MM.1S (cell line): ENCODE measurements at regions not wholly inside any gene's neighbourhood (a gene's known extent, or its start where the extent isn't known, plus 50 kb on each side); places are given as distances from the start of the nearest gene placed in this dataset.

Source experiments
- DNase-seq: peaks from one replicate; pipeline ENCODE4 v3.0.0-alpha.2; 2015
- H2AFZ ChIP-seq: fragments of 300-600 bp; sonication (generic); 2 replicates; pipeline ENCODE4 v1.6.0; 2016; ENCODE audit warnings: antibody characterized with exemption, low read length
- H3F3A ChIP-seq: fragments of 300-600 bp; sonication (generic); 2 replicates; pipeline ENCODE4 v1.6.1; 2016; ENCODE audit warnings: mild to moderate bottlenecking, antibody characterized with exemption, low read length, moderate library complexity, mixed read lengths; ENCODE audit not compliant: insufficient read depth
- H3K27ac ChIP-seq: fragments of 300-600 bp; sonication (generic); 2 replicates; pipeline ENCODE4 v1.5.1; 2016; ENCODE audit warnings: mild to moderate bottlenecking, low read length
- H3K27me3 ChIP-seq: fragments of 300-600 bp; sonication (generic); replicated peaks from 2 replicates; pipeline ENCODE4 v1.6.0; 2016; ENCODE audit warnings: low read length; ENCODE audit not compliant: insufficient read depth
- H3K36me3 ChIP-seq: fragments of 300-600 bp; sonication (generic); replicated peaks from 2 replicates; pipeline ENCODE4 v1.6.1; 2016; ENCODE audit warnings: mild to moderate bottlenecking, low read length, mixed read lengths; ENCODE audit not compliant: insufficient read depth
- H3K4me1 ChIP-seq: fragments of 300-600 bp; sonication (generic); 2 replicates; pipeline ENCODE4 v1.6.1; 2016; ENCODE audit warnings: low read length, mixed read lengths
- H3K4me2 ChIP-seq: fragments of 300-600 bp; sonication (generic); 2 replicates; pipeline ENCODE4 v1.6.0; 2016; ENCODE audit warnings: low read depth, low read length
- H3K4me3 ChIP-seq: fragments of 300-600 bp; sonication (generic); 2 replicates; pipeline ENCODE4 v1.5.1; 2016; ENCODE audit warnings: low read length, mixed read lengths
- H3K79me2 ChIP-seq: fragments of 300-600 bp; sonication (generic); 2 replicates; pipeline ENCODE4 v1.6.1; 2016; ENCODE audit warnings: mixed run types, low read length, mixed read lengths
- H3K9ac ChIP-seq: fragments of 300-600 bp; sonication (generic); 2 replicates; pipeline ENCODE4 v1.6.1; 2016; ENCODE audit warnings: low read length, mixed read lengths
- H3K9me2 ChIP-seq: fragments of 300-600 bp; sonication (generic); replicated peaks from 2 replicates; pipeline ENCODE4 v1.6.1; 2016; ENCODE audit warnings: mild to moderate bottlenecking, low read length, mixed read lengths; ENCODE audit not compliant: insufficient read depth
- H3K9me3 ChIP-seq: fragments of 300-600 bp; sonication (generic); replicated peaks from 2 replicates; pipeline ENCODE4 v1.6.1; 2016; ENCODE audit warnings: mild to moderate bottlenecking, low read length, mixed read lengths; ENCODE audit not compliant: insufficient read depth
- H4K20me1 ChIP-seq: fragments of 300-600 bp; sonication (generic); 2 replicates; pipeline ENCODE4 v1.6.1; 2016; ENCODE audit warnings: mild to moderate bottlenecking, low read length, moderate library complexity, mixed read lengths; ENCODE audit not compliant: insufficient read depth
- CTCF ChIP-seq: fragments of 300-600 bp; sonication (generic); IDR thresholded peaks from 2 replicates; pipeline ENCODE4 v1.5.1; 2016; ENCODE audit warnings: antibody characterized with exemption, low read length, mixed read lengths
- EZH2 ChIP-seq: fragments of 300-600 bp; sonication (generic); optimal IDR thresholded peaks from 2 replicates; pipeline ENCODE3; 2017; ENCODE audit warnings: low read depth, mild to moderate bottlenecking, antibody characterized with exemption, low read length, mixed read lengths
- EZH2phosphoT487 ChIP-seq: fragments of 300-600 bp; sonication (generic); IDR thresholded peaks from 2 replicates; pipeline ENCODE4 v1.6.1; 2018; ENCODE audit warnings: antibody characterized with exemption, low read length

GRCh38 chr22:44396021-44396726, 83.4 kb upstream of the SHISAL1 start:
- no peak overlapping the region for H3K4me3 ChIP-seq
- H3K4me1 ChIP-seq, result no peaks in the 10 kb centered on the region
- TF ChIP-seq EZH2, result no peak
- no peak for TF ChIP-seq CTCF
- no peak for TF ChIP-seq EZH2phosphoT487
- no peak overlapping the region for H3K27ac ChIP-seq
- no peaks in the 10 kb centered on the region for H3F3A ChIP-seq
- H2AFZ ChIP-seq, result no peak overlapping the region
- no peaks in the 10 kb centered on the region for H3K9me3 ChIP-seq
- no peaks in the 10 kb centered on the region for H3K79me2 ChIP-seq
- peaks cover 92% of the 10 kb centered on the region for H3K27me3 ChIP-seq
- no peak overlapping the region for H3K9ac ChIP-seq
- no peak overlapping the region for H3K4me2 ChIP-seq
- no peaks in the 10 kb centered on the region for H4K20me1 ChIP-seq
- no peaks in the 10 kb centered on the region for H3K36me3 ChIP-seq
- DNase-seq, result no peak
- no peaks in the 10 kb centered on the region for H3K9me2 ChIP-seq

GRCh38 chr22:44395118-44396005, 82.6 kb upstream of the SHISAL1 start:
- no peaks in the 10 kb centered on the region for H3K36me3 ChIP-seq
- no peak overlapping the region for H3K4me3 ChIP-seq
- H3K9me2 ChIP-seq, result no peaks in the 10 kb centered on the region
- H4K20me1 ChIP-seq, result no peaks in the 10 kb centered on the region
- TF ChIP-seq EZH2 (peak; percentile 33), CTCF (no peak)
- H3K4me2 ChIP-seq, result no peak overlapping the region
- no peak for DNase-seq
- H3K79me2 ChIP-seq, result no peaks in the 10 kb centered on the region
- H3K9ac ChIP-seq, result no peak overlapping the region
- peaks cover 92% of the 10 kb centered on the region for H3K27me3 ChIP-seq
- no peaks in the 10 kb centered on the region for H3K9me3 ChIP-seq
- no peak overlapping the region for H3K27ac ChIP-seq
- no peaks in the 10 kb centered on the region for H3K4me1 ChIP-seq
- H3F3A ChIP-seq, result no peaks in the 10 kb centered on the region
- H2AFZ ChIP-seq, result no peak overlapping the region

- DNase-seq, result no peak
- no peak overlapping the region for H3K4me2 ChIP-seq
- no peaks in the 10 kb centered on the region for H3K79me2 ChIP-seq
- H3K4me3 ChIP-seq, result no peak overlapping the region
- H3K4me1 ChIP-seq, result no peaks in the 10 kb centered on the region
- H3K9ac ChIP-seq, result no peak overlapping the region
- no peaks in the 10 kb centered on the region for H3K9me3 ChIP-seq
- no peak overlapping the region for H3K27ac ChIP-seq
- TF ChIP-seq EZH2, result no peak
- no peak for TF ChIP-seq CTCF
- no peak for TF ChIP-seq EZH2phosphoT487
- H4K20me1 ChIP-seq, result no peaks in the 10 kb centered on the region
- no peaks in the 10 kb centered on the region for H3K9me2 ChIP-seq
- H3K27me3 ChIP-seq, result peaks cover 90% of the 10 kb centered on the region
- H2AFZ ChIP-seq, result no peak overlapping the region
- no peaks in the 10 kb centered on the region for H3K36me3 ChIP-seq
- no peaks in the 10 kb centered on the region for H3F3A ChIP-seq
Measured at GRCh38 chr22:44394246-44395117, 81.7 kb upstream of the SHISAL1 start.
